Activated CD8-positive, alpha-beta memory T cell treated with anti-CD3 and anti-CD28 coated beads for 48 hours (primary cell): ENCODE measurements at regions not wholly inside any gene's neighbourhood (a gene's known extent, or its start where the extent isn't known, plus 50 kb on each side); places are given as distances from the start of the nearest gene placed in this dataset.
"Not testable (repeated sequence)": the region's sequence is repeated elsewhere in the genome, so short reads cannot be mapped to it uniquely, and the experiment has no call there.

Experiments used
- DNase-seq, 3 experiments: peaks; one replicate each; pipeline ENCODE4 v3.0.0-alpha.2; 2020; ENCODE audit warnings: low read depth in 2 of 3, low spot score in 2 of 3

DNA sequence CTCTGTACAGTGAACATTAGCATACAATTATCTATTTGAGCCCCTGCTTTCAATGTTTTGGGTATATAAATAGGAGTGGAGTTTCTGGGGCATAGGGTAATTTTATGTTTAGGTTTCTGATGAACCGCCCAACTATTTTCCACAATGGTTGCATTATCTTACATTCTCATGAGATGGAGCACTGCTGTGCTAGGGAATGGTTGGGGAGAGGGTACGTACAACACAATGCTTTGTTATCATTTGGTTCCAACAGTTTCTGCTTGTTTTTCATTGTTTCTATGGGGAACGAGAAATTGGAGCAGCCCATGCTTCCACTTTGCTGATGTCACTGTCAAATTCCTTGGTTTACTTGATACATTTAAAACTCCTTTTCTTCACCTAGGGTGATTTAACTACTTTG is 1115.3 kb downstream of the REEP3 start:
- DNase-seq, result no peak

GRCh38 chr10:64637939-64638338 is 1116.7 kb downstream of the REEP3 start:
- no peak for DNase-seq

DNA sequence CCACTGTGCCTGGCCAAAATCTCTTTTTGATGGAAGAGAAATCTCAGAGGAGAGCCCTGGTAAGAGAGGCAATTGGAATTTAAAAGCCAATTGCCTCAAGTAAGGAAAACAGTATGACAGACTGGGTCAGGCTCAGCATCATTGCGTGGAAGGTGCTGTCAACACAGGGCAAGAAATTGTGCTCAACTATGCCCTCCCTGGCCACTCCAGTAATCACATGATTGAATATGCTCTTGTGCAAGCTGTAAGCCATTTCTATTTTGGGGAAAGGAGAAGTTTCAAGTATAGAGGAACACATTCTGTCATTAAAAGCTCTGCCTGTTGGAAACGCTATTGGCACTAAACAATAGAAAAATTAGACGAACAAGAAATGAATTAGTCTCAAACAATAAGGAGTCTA is 1127.7 kb downstream of the REEP3 start:
- no peak for DNase-seq

DNA sequence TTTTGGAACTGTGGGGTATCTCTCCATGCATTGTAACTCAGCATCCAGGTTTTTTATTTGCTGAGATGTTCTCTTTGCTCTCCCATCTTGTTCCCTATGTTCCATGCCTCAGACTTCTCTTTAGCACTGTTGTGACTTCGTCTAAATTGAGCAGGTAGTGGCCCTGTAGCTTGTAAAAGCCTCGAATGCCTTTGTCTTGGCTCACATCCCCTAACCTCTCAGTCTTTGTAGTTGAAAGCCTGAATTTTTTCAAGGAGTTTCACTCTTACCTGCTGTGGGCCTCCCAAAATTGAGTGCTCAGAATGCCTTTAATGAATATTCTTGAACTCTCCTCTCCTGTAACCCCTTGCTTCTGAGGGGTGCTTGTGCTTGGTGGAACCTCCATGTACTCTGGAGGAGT is 1137.3 kb downstream of the REEP3 start:
- no peak for DNase-seq

DNA sequence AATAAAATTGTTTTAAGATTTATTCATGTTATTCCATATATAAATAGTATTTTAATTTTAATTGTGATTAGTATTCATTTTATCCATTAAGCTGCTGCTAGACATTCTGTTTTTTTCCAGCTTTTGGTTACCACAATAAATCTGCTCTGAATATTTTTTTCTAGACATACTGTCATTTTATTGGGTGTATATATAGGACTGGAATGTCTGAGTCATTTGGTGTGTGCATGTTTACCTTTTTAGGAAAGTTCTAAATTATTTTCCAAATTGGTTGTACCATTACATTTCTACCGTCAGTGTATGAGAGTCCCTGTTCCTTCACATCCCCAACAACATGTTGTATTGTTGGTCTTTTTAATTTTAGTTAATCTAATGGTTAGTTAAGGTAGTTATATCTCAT is 1138.1 kb downstream of the REEP3 start:
- DNase-seq, result no peak

GRCh38 chr10:64682043-64682442 is 1160.8 kb downstream of the REEP3 start:
- DNase-seq, result no peak

- DNase-seq, result no peak
Observed at GRCh38 chr10:64690194-64690593, 1169.0 kb downstream of the REEP3 start.

GRCh38 chr10:64699244-64699643 is 1178.0 kb downstream of the REEP3 start:
- DNase-seq, result no peak

DNA sequence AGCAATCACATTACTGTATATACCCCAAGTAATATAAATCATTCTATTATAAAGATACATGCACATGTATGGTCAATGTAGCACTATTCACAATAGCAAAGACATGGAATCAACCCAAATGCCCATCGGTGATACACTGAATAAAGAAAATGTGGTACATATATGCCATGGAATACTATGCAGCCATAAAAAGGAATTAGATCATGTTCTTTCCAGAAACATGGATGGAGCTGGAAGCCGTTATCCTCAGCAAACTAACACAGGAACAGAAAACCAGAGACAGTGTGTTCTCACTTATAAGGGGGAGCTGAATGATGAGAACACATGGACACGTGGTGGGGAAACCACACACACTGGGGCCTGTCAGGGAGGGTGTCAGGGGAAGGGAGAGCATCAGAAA is 1180.9 kb downstream of the REEP3 start:
- DNase-seq, result not testable (repeated sequence)

- no peak for DNase-seq
Observed at GRCh38 chr10:64708884-64709681, 1187.9 kb downstream of the REEP3 start.

- no peak for DNase-seq
Observed at GRCh38 chr10:64726466-64726865, 1205.3 kb downstream of the REEP3 start.

- DNase-seq, result no peak
Observed at GRCh38 chr10:64731016-64731415, 1209.8 kb downstream of the REEP3 start.

GRCh38 chr10:64732372-64732957 is 1211.3 kb downstream of the REEP3 start:
- DNase-seq, result no peak

DNA sequence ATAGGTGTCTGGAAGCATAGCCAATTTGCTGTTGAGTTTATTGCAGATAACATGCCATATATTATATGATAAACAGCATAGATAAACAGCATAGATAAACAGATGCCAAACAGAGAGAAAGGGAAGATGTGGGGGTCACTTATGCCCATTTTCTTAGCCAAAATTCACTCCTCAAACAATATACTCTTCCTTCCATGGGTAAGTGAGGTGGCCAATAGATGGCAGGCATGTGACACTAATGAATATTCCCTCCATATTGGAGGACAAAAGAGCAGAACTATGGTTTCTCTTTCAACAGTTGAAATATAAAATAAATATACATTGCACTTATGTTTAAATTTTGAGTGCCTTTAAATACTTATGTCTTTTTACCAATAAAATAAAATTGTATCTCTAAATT is 1212.8 kb downstream of the REEP3 start:
- no peak for DNase-seq

- DNase-seq, result no peak
Observed at GRCh38 chr10:64738462-64738861, 1217.3 kb downstream of the REEP3 start.

DNA sequence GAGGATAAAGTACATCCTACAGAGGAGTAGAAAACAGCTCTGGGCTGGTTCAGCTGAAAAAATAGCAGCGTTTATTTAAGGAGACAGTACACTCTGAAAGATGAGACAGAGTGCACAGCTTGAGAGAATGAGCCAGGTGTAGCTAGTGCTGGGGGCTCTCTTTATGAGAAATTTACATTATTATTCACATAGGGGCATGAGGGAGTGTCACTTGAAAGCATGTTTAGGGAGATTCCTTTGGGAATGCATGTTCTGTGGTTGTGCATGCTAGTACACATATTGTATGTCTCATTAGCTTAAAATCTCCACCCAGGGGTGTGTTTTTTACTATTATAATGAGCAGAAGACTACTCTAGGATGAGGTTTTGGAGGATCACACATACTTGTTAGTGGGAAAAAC is 1224.4 kb downstream of the REEP3 start:
- DNase-seq, result no peak

DNA sequence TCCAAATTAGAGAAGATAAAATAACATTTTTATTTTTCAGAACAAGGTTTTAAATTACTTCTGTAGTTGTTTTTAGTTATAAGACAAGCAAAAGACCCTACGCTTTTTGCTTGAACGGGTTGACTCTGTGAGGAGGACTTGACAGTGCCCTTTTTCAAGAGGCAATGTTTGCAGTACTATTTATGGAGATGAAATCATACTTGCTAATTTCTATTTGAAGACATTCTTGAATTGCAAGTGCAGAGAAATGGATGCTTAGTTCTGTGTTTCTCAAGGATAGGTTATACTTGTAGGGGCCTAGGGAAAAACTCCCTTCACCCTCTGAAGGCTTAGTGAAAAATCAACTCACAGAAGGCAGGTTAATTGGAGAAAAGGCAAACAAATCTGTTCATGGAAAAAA is 1229.5 kb downstream of the REEP3 start:
- DNase-seq, result no peak

DNA sequence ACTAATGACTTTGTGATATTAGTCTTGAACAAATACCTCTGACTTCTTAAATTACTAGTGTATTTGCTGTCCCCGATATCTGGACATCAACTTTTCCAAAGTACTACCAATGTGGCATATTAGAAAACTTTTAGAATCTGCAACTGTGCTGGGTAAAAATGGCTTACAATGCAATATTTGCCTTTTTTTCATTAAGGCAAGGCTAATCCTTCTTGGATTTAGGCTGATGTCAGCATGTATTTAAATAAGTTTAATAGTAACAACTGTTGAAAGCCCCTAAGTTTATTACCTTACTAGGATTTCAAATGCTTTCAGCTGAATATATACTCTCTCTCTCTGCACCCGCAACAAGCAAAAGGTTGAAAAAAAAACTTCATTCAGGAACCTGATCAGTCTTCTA is 1232.3 kb downstream of the REEP3 start:
- no peak for DNase-seq

DNA sequence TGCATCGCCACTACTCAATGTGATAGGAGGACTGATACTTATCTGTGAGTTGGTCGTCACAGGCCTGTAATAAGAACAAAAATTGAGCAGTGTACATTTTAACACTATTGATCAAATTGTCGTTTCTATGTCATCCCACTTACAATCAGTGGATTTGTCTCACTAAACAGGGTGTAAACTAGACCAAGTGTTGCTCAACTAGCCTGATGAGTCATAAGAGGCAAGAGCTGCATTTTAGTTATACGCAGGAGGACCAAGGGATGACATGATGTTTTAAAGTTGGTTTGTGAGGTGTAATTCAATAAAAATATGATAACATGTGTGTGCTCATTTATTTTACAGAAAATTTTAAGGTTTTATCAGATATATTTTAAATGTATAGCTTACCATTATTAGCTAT is 1239.2 kb downstream of the REEP3 start:
- DNase-seq, result no peak

- no peak for DNase-seq
Observed at GRCh38 chr10:64762861-64763260, 1241.7 kb downstream of the REEP3 start.

- no peak for DNase-seq
Observed at GRCh38 chr10:64765498-64765897, 1244.3 kb downstream of the REEP3 start.

GRCh38 chr10:64771253-64772050 is 1250.3 kb downstream of the REEP3 start:
- DNase-seq, result no peak
